MG63 (cell line): ENCODE measurements at regions not wholly inside any gene's neighbourhood (a gene's known extent, or its start where the extent isn't known, plus 50 kb on each side); places are given as distances from the start of the nearest gene placed in this dataset.

Source experiments
- DNase-seq: peaks from one replicate; pipeline ENCODE4 v3.0.0-alpha.2; 2020
- H3K27me3 ChIP-seq: fragments of 250-450 bp; sonication (Bioruptor Pico); 2 replicates; pipeline ENCODE4 v1.5.1; 2020; ENCODE audit warnings: mild to moderate bottlenecking, moderate library complexity
- H3K36me3 ChIP-seq: fragments of 250-450 bp; sonication (Bioruptor Pico); 2 replicates; pipeline ENCODE4 v1.5.1; 2020; ENCODE audit warnings: mild to moderate bottlenecking, moderate library complexity
- H3K4me3 ChIP-seq: fragments of 250-450 bp; sonication (Bioruptor Pico); 2 replicates; pipeline ENCODE4 v1.5.1; 2020; ENCODE audit warnings: mild to moderate bottlenecking, moderate library complexity
- H3K9me3 ChIP-seq: fragments of 250-450 bp; sonication (Bioruptor Pico); 2 replicates; pipeline ENCODE4 v1.5.1; 2020; ENCODE audit warnings: mild to moderate bottlenecking, moderate library complexity

GRCh38 chr4:56186808-56187523 lies 200.3 kb downstream of the AASDH start:
- Histone ChIP-seq H3K4me3 (no peak overlapping the region), H3K27me3 (no peaks in the 10 kb centered on the region), H3K9me3 (no peaks in the 10 kb centered on the region), H3K36me3 (no peaks in the 10 kb centered on the region)
- DNase-seq = no peak

GRCh38 chr4:56185901-56186300 lies 201.4 kb downstream of the AASDH start:
- no peaks in the 10 kb centered on the region for H3K9me3 ChIP-seq
- H3K4me3 ChIP-seq = no peak overlapping the region

GRCh38 chr4:56184214-56184613 lies 203.1 kb downstream of the AASDH start:
- no peaks in the 10 kb centered on the region for H3K27me3 ChIP-seq
- no peak overlapping the region for H3K4me3 ChIP-seq
- no peaks in the 10 kb centered on the region for H3K9me3 ChIP-seq
- H3K36me3 ChIP-seq = no peaks in the 10 kb centered on the region
- DNase-seq = no peak

More at GRCh38 chr4:56185901-56186300, 201.4 kb downstream of the AASDH start:
- no peak for DNase-seq
- no peaks in the 10 kb centered on the region for H3K36me3 ChIP-seq
- no peaks in the 10 kb centered on the region for H3K27me3 ChIP-seq

- Histone ChIP-seq H3K4me3 (no peak overlapping the region), H3K27me3 (no peaks in the 10 kb centered on the region), H3K36me3 (no peaks in the 10 kb centered on the region), H3K9me3 (no peaks in the 10 kb centered on the region)
- no peak for DNase-seq
Observed at GRCh38 chr4:56183344-56183959, 203.8 kb downstream of the AASDH start.

GRCh38 chr4:56182356-56182755 lies 204.9 kb downstream of the AASDH start:
- no peaks in the 10 kb centered on the region for H3K27me3 ChIP-seq
- no peak for DNase-seq
- H3K4me3 ChIP-seq = no peak overlapping the region
- no peaks in the 10 kb centered on the region for H3K36me3 ChIP-seq
- no peaks in the 10 kb centered on the region for H3K9me3 ChIP-seq

- H3K27me3 ChIP-seq = no peaks in the 10 kb centered on the region
- peak; percentile 5 for DNase-seq
- H3K4me3 ChIP-seq = no peak overlapping the region
- H3K9me3 ChIP-seq = no peaks in the 10 kb centered on the region
- no peaks in the 10 kb centered on the region for H3K36me3 ChIP-seq
Observed at GRCh38 chr4:56181140-56181953, 205.9 kb downstream of the AASDH start.

- no peaks in the 10 kb centered on the region for H3K27me3 ChIP-seq
- no peak for DNase-seq
- H3K4me3 ChIP-seq = no peak overlapping the region
- no peaks in the 10 kb centered on the region for H3K9me3 ChIP-seq
- no peaks in the 10 kb centered on the region for H3K36me3 ChIP-seq
Observed at GRCh38 chr4:56169061-56169460, 218.2 kb downstream of the AASDH start.

GRCh38 chr4:56164907-56165306 lies 216.2 kb downstream of the CEP135 start:
- no peak overlapping the region for H3K4me3 ChIP-seq

GRCh38 chr4:56160636-56161035 lies 211.9 kb downstream of the CEP135 start:
- DNase-seq = no peak
- Histone ChIP-seq H3K36me3 (no peaks in the 10 kb centered on the region), H3K9me3 (no peaks in the 10 kb centered on the region), H3K27me3 (no peaks in the 10 kb centered on the region), H3K4me3 (no peak overlapping the region)

More at GRCh38 chr4:56164907-56165306, 216.2 kb downstream of the CEP135 start:
- no peak for DNase-seq
- Histone ChIP-seq H3K36me3 (no peaks in the 10 kb centered on the region), H3K9me3 (no peaks in the 10 kb centered on the region), H3K27me3 (no peaks in the 10 kb centered on the region)

- no peaks in the 10 kb centered on the region for H3K36me3 ChIP-seq
- no peaks in the 10 kb centered on the region for H3K9me3 ChIP-seq
- DNase-seq = no peak
- H3K27me3 ChIP-seq = no peaks in the 10 kb centered on the region
- H3K4me3 ChIP-seq = no peak overlapping the region
Observed at GRCh38 chr4:56158483-56158882, 209.7 kb downstream of the CEP135 start.

GRCh38 chr4:56156141-56156540 lies 207.4 kb downstream of the CEP135 start:
- no peak overlapping the region for H3K4me3 ChIP-seq
- no peak for DNase-seq
- no peaks in the 10 kb centered on the region for H3K9me3 ChIP-seq
- H3K27me3 ChIP-seq = no peaks in the 10 kb centered on the region
- H3K36me3 ChIP-seq = no peaks in the 10 kb centered on the region

GRCh38 chr4:56155432-56155831 lies 206.7 kb downstream of the CEP135 start:
- Histone ChIP-seq H3K4me3 (no peak overlapping the region), H3K9me3 (no peaks in the 10 kb centered on the region), H3K36me3 (no peaks in the 10 kb centered on the region), H3K27me3 (no peaks in the 10 kb centered on the region)
- DNase-seq = no peak

- Histone ChIP-seq H3K27me3 (no peaks in the 10 kb centered on the region), H3K36me3 (no peaks in the 10 kb centered on the region), H3K9me3 (no peaks in the 10 kb centered on the region), H3K4me3 (no peak overlapping the region)
- no peak for DNase-seq
Observed at GRCh38 chr4:56149591-56149990, 200.8 kb downstream of the CEP135 start.

GRCh38 chr4:56148428-56148827 lies 199.7 kb downstream of the CEP135 start:
- DNase-seq = no peak
- Histone ChIP-seq H3K4me3 (no peak overlapping the region), H3K27me3 (no peaks in the 10 kb centered on the region), H3K9me3 (no peaks in the 10 kb centered on the region), H3K36me3 (no peaks in the 10 kb centered on the region)

GRCh38 chr4:56147371-56147770 lies 198.6 kb downstream of the CEP135 start:
- DNase-seq = no peak
- H3K27me3 ChIP-seq = no peaks in the 10 kb centered on the region
- no peak overlapping the region for H3K4me3 ChIP-seq
- no peaks in the 10 kb centered on the region for H3K9me3 ChIP-seq
- H3K36me3 ChIP-seq = no peaks in the 10 kb centered on the region

GRCh38 chr4:56146956-56147355 lies 198.2 kb downstream of the CEP135 start:
- Histone ChIP-seq H3K27me3 (no peaks in the 10 kb centered on the region), H3K36me3 (no peaks in the 10 kb centered on the region), H3K9me3 (no peaks in the 10 kb centered on the region), H3K4me3 (no peak overlapping the region)
- DNase-seq = no peak

- no peaks in the 10 kb centered on the region for H3K27me3 ChIP-seq
- no peaks in the 10 kb centered on the region for H3K36me3 ChIP-seq
- no peak overlapping the region for H3K4me3 ChIP-seq
- no peaks in the 10 kb centered on the region for H3K9me3 ChIP-seq
- no peak for DNase-seq
Observed at GRCh38 chr4:56142088-56142487, 193.3 kb downstream of the CEP135 start.
